GM18499 (cell line): ENCODE measurements at regions not wholly inside any gene's neighbourhood (a gene's known extent, or its start where the extent isn't known, plus 50 kb on each side); places are given as distances from the start of the nearest gene placed in this dataset.

Experiments
- ATAC-seq: cut with Tn5 transposase; IDR thresholded peaks from one replicate; pipeline ENCODE4 v1.9.1; 2021; ENCODE audit warnings: moderate number of reproducible peaks; ENCODE audit not compliant: insufficient read depth, unreplicated experiment

- no peak for ATAC-seq
These were observed 99.7 kb upstream of the CTDP1 start for GRCh38 chr18:79579807-79580497.

GRCh38 chr18:79580498-79581171, 99.0 kb upstream of the CTDP1 start:
- ATAC-seq = no peak

- no peak for ATAC-seq
These were observed 98.2 kb upstream of the CTDP1 start for GRCh38 chr18:79581406-79581805.

- ATAC-seq = no peak
These were observed 97.7 kb upstream of the CTDP1 start for GRCh38 chr18:79581911-79582310.

GRCh38 chr18:79582978-79583377, 96.6 kb upstream of the CTDP1 start:
- no peak for ATAC-seq

DNA sequence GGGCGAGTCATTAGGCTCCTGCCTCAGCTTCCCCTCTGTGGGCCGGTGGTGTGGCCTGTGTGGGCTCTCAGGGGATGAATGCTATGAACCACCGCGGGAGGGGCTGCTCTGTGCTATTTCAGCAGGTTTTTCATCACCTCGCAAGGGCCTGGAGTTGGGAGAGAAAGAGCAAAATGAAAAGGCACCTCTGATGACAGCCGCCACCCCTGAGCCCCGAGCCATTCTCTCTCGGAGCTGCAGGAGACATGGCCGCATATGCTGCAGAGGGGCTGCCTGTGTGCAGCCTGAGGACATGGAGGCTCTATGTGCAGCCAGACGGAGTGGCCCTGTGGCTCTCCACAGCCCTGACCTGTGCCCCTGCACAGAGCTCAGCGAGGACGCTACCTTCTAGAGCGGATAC, 96.2 kb upstream of the CTDP1 start:
- no peak for ATAC-seq

GRCh38 chr18:79583984-79584401, 95.6 kb upstream of the CTDP1 start:
- no peak for ATAC-seq

DNA sequence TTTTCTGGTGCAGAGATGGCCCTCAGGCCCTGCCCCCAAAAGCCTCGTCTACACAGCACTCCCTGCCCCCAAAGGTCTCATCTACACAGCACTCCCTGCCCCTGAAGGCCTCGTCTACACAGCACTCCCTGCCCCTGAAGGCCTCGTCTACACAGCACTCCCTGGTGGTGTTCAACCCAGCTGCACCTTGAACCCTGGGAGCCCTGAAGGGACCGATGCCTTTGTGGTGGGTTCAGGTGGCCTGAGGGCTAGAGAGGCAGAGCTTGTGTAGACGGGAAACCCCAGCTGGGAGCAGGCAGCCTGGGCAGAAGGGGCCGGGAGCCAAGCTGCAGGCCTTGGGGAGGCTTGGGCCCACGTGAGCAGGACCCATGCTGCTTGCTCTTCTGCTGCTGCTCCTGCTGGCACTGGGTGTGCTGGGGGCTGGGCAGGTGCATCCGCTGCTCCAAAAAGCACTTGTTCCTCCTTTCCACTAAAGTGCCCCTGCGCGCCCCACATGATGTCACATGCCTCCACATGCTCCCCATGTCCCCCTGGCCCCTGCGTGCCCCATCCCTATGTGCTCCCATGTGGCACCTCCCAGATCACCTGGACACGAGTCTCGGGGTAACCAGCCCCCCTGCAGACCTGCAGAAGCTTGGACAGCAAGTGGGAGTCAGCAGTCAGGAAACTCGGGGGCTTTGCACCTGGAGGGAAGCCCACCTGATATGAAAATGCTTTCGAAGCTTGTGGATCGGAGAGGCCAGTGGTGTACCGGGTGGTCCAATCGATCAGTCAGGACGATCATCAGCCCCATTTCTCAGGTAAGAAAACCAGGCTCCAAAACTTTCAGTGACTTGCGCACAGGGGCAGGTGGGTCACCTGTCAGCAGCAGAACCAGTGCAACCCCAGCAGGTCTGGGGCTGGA, 94.9 kb upstream of the CTDP1 start:
- no peak for ATAC-seq

DNA sequence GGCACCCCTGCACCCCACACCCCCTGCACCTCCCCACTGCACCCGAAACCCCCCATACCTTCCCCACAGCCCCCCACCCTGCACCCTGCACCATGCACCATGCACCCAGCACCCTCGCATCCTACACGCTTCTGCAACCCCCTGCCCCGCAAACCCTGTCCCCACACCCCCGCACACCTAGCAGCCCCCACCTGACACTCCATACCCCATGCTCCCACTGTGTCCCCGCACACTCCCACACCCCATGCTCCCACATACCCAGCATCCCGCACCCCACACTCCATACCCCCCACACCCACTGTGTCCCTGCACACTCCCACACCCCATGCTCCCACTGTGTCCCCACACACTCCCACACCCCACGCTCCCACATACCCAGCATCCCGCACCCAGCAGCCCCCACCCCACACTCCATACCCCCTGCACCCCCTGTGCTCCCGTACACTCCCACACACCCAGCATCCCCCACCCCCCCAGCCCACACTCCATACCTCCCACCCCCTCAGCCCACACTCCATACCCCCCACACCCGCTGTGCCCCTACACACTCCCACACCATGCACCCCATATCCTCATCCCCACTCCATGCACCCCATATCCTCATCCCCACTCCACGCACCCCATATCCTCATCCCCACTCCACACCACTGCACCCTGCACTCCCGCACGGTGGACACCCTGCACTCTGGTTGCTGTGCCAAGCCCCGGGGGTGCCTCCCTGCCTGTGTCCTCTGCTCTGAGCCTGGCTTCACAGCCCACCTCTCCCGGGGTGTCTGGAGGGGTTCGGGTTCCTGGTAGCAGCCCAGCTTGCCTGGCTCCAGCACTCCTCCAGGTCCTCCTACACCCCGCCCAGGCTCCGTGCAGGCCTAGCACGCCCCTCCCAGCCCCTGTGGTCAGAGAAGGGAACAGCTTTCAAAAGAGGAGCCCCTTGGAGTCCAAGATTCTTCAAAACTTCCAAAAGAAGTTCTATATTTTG, 93.9 kb upstream of the CTDP1 start:
- ATAC-seq = no peak

DNA sequence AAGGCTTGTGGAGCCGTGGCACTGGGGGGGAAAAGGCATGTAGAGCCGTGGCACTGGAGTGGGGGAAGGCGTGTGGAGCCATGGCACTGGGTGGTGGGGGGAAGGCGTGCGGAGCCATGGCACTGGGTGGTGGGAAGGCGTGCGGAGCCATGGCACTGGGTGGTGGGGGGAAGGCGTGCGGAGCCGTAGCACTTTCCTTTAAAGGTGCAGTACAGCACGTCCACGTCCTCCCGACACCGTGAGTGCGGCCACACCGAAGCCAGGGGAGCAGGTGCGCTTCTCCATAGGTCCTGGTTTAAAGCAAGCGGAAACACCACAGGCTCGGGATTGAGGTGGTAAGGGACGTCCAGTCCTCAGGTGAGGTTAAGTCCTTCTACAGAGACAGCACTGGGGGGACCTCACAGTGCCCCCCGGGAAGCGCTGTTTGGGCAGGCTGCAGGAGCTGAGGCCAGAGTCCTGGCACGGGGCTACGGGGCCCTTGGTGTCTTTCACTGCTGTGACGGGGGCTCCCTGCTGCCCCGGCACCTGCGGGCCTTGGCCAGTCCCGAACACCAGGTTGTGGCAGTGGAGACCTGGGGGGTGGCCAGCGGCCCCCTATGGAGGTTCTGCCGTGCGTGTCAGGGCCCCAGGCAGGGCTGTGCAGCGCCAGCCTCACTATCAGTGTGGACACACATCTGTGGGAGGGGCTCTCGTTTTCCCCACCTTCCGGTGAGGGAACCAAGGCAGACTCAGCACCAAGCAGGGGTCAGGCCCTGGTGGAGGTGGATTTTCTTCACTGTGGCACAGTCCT, 93.0 kb upstream of the CTDP1 start:
- no peak for ATAC-seq

DNA sequence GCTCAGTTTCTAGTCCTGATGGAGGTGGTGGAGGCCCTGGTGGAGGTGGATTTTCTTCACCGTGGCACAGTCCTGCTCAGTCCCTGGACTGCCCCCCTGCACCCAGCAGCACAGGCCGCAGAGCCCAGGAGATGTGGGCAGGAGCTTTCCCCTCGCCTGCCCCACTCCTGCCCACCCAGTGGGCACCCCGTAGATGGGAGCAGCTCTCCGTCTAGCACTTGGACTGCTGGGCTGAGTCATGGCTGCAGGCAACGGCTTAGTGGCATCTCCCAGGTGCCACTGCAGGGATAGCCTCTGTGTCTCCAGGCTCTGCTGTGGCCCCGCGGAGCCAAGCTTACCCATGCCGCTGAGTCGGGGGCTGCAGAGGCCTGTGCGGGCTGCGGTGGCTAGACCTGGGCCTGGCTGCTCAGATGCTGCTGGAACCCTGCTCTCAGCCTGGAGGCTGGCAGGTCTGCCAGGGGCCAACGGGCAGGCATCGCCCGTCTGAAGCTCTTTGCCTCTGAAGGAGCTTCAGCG, 92.3 kb upstream of the CTDP1 start:
- no peak for ATAC-seq

DNA sequence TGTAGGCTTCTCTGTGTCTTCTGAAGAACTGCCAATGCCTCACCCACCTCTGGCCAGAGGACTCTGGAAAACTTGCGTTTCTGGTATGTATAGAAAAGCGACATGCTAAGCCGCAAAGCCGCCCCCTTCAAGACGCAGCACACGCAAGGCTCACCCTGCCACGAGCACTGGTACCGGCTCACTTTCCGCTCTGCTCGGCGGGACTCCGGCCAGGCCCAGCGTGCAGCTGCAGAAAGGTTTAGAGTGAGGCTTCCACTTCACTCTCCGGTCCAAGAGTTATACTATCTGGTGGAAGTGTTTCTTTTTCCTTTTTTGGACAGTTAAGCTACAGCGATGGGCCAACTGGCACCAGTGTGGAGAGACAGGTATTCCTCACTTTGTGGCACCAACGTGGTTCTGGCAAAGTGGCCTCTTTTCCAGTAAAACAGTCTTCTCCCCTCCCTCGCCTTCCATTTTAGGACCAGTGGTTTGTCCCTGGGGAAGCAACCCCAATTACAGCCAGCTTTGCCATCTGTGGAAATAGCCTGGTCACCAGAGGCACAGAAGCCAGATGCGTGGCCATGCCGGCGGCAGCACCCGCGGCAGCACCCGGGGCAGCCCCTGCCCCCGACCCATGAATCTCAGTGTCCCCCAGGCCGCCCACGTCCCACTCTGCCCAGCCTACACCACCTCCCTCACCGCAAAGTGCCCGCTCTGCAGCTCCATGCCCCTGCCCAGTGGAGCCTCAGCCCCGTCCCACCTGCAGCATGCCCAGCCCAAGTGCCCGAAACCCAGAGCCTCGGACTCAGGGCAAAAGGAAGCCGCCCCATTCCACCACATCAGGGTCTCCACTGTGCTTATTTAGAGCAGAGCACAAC, 91.6 kb upstream of the CTDP1 start:
- no peak for ATAC-seq

DNA sequence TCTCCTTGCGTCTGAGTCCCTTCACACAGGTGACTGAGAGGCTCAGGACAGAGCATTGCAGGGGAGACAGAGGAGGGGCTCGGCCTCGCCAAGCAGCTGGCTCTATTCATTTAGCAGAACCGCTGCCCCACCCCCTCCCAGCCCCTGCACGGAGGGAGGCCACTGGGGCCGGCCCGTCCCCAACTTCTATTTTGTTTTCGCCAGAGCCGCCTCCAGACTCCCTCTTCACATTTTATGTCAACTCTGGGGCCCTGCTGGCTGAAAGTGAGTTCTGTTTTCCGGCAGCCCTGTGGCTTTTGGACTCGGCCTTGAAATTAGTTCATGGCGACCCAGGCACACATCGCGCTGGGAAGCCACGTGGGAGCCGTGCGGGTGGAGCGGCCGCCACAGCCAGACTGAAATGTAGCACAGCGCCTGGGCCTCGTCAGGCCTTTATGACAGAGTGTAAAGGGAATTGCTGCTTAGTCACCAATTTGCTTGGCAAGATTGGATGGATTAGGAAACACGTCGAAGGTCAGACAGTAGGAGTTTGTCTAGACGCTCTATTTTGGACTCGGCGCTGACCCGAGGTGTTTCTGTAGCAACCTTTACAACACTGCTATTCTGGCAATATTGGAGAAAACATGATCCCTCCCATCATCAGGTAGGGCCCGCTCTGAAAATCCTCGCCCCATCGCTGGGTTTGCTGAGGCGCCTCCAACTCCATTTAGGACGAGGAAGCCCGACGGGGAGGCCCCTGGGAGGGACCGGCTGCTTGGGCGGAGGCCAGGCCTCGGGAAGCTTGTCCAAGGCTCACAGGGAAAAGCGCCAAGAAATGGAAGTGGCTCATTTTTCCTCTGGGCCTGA, 90.7 kb upstream of the CTDP1 start:
- ATAC-seq = no peak

DNA sequence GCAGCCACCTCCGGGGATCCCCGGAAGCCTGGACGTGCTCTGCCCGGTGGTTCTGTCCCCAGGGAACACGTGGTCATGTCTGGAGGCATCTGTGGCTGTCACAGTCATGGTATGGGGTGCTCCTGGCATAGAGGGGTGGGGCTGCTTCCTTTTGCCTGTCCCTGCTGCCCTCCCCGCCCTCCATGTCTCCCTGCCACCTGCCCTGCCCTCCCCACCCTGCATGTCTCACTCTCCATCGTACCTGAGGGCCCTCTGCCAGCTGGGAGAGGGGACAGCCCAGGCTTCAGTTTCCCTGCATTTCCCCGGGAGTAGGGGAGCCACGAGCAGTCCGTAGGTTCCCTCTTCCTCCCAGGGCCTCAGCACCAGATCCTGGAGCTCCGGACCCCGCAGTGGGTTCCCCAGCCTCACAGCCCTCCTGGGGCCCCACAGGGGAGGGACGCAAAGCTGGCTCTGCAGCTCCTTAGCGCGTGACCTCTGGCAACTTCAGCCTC, 90.0 kb upstream of the CTDP1 start:
- no peak for ATAC-seq

GRCh38 chr18:79590191-79591031, 89.2 kb upstream of the CTDP1 start:
- no peak for ATAC-seq

DNA sequence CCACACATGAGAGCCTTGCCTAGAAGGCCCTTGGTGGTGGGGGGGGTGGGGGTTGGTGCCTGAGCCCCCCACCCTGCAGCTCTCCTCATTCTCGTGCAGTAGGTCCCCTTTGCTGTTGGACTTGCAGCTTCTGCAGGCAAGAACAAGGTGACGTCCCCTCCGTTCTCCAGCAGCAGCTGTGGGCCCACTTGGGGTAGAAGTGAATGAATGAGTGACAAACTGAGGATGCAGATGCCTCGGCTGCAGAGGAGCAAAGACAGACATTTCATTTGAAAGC, 88.6 kb upstream of the CTDP1 start:
- ATAC-seq = no peak
